GM23338 (cell line): ENCODE measurements at regions not wholly inside any gene's neighbourhood (a gene's known extent, or its start where the extent isn't known, plus 50 kb on each side); places are given as distances from the start of the nearest gene placed in this dataset.

Experiments used
- ATAC-seq: fragments of 200-7000 bp; cut with Tn5 transposase; 3 replicates; pipeline ENCODE4 v1.9.1; 2020
- DNase-seq: peaks from one replicate; pipeline ENCODE4 v3.0.0-alpha.2; 2015; ENCODE audit warnings: low spot score
- H2AFZ ChIP-seq: fragments of 200-600 bp; sonication (generic); 2 replicates; pipeline ENCODE4 v1.8.0; 2016; ENCODE audit warnings: antibody characterized with exemption, mild to moderate bottlenecking, moderate library complexity
- H3F3A ChIP-seq: fragments of 200-600 bp; sonication (generic); replicated peaks from 2 replicates; pipeline ENCODE4 v1.8.0; 2017; ENCODE audit warnings: antibody characterized with exemption, mixed run types, low read depth
- H3K27ac ChIP-seq: fragments of 200-600 bp; sonication (generic); 2 replicates; pipeline ENCODE4 v1.6.1; 2016; ENCODE audit warnings: low read depth
- H3K27me3 ChIP-seq: fragments of 200-600 bp; sonication (generic); 2 replicates; pipeline ENCODE4 v1.8.0; 2016; ENCODE audit warnings: mild to moderate bottlenecking, mixed run types, moderate library complexity; ENCODE audit not compliant: insufficient read depth
- H3K36me3 ChIP-seq: fragments of 200-600 bp; sonication (generic); 2 replicates; pipeline ENCODE4 v1.8.0; 2016; ENCODE audit warnings: mild to moderate bottlenecking; ENCODE audit not compliant: insufficient read depth
- H3K4me1 ChIP-seq: fragments of 200-600 bp; sonication (generic); 2 replicates; pipeline ENCODE4 v1.8.0; 2016; ENCODE audit warnings: mild to moderate bottlenecking, moderate library complexity; ENCODE audit not compliant: insufficient read depth
- H3K4me2 ChIP-seq: fragments of 200-600 bp; sonication (generic); 2 replicates; pipeline ENCODE4 v1.7.1; 2017; ENCODE audit warnings: mixed run types
- H3K4me3 ChIP-seq: fragments of 200-600 bp; sonication (generic); 2 replicates; pipeline ENCODE4 v1.6.1; 2016; ENCODE audit warnings: mixed run types
- H3K79me2 ChIP-seq: fragments of 200-600 bp; sonication (generic); replicated peaks from 2 replicates; pipeline ENCODE4 v1.8.0; 2017; ENCODE audit warnings: mild to moderate bottlenecking; ENCODE audit not compliant: insufficient read depth
- H3K9me2 ChIP-seq: fragments of 200-600 bp; sonication (generic); 2 replicates; pipeline ENCODE4 v1.8.0; 2017; ENCODE audit not compliant: insufficient read depth
- H4K20me1 ChIP-seq: fragments of 200-600 bp; sonication (generic); replicated peaks from 2 replicates; pipeline ENCODE4 v1.8.0; 2017; ENCODE audit warnings: mild to moderate bottlenecking; ENCODE audit not compliant: insufficient read depth
- H3K27ac Mint-ChIP-seq: 2 replicates; pipeline ENCODE4 v1.8.0; 2020; ENCODE audit warnings: inconsistent platforms, mild to moderate bottlenecking, moderate library complexity, mixed read lengths
- H3K27me3 Mint-ChIP-seq: 3 replicates; pipeline ENCODE4 v1.8.0; 2022; ENCODE audit warnings: low read depth, mild to moderate bottlenecking, moderate library complexity, mixed read lengths, inconsistent platforms; ENCODE audit not compliant: insufficient read depth, poor library complexity
- H3K36me3 Mint-ChIP-seq: 3 replicates; pipeline ENCODE4 v1.8.0; 2021; ENCODE audit warnings: low read depth, mild to moderate bottlenecking, inconsistent platforms, moderate library complexity, mixed read lengths
- H3K4me1 Mint-ChIP-seq: 3 replicates; pipeline ENCODE4 v1.8.0; 2020; ENCODE audit warnings: mild to moderate bottlenecking, inconsistent platforms, mixed read lengths
- H3K4me3 Mint-ChIP-seq: 3 replicates; pipeline ENCODE4 v1.8.0; 2021; ENCODE audit warnings: moderate library complexity, mild to moderate bottlenecking, inconsistent platforms, mixed read lengths
- H3K9me3 Mint-ChIP-seq: 3 replicates; pipeline ENCODE4 v1.8.0; 2020; ENCODE audit warnings: moderate library complexity, mild to moderate bottlenecking, inconsistent platforms, mixed read lengths
- CREB1 ChIP-seq: fragments of 250-450 bp; sonication (Bioruptor Pico); IDR thresholded peaks from 2 replicates; pipeline ENCODE4 v1.5.0; 2020; ENCODE audit warnings: low read depth, mild to moderate bottlenecking, moderate library complexity
- EZH2 ChIP-seq: fragments of 200-600 bp; sonication (generic); IDR thresholded peaks from one replicate; pipeline ENCODE4 v1.8.0; 2017; ENCODE audit warnings: antibody characterized with exemption, mild to moderate bottlenecking, low read depth; ENCODE audit not compliant: unreplicated experiment
- EZH2phosphoT487 ChIP-seq: fragments of 200-600 bp; sonication (generic); IDR thresholded peaks from one replicate; pipeline ENCODE4 v1.8.1; 2018; ENCODE audit warnings: antibody characterized with exemption; ENCODE audit not compliant: unreplicated experiment
- NANOG ChIP-seq: IDR thresholded peaks from 2 replicates; pipeline ENCODE4 v1.6.1; 2016; ENCODE audit warnings: antibody characterized with exemption, borderline replicate concordance
- POLR2AphosphoS5 ChIP-seq: IDR thresholded peaks from 2 replicates; pipeline ENCODE4 v1.6.1; 2016; ENCODE audit warnings: antibody characterized with exemption, low read depth
- STAT1 ChIP-seq: IDR thresholded peaks from one replicate; pipeline ENCODE4 v1.6.1; 2016; ENCODE audit warnings: antibody characterized with exemption; ENCODE audit not compliant: unreplicated experiment
- ZNF114 ChIP-seq: fragments of 250-450 bp; sonication (Bioruptor Pico); IDR thresholded peaks from 2 replicates; pipeline ENCODE4 v1.5.0; 2020; ENCODE audit warnings: mild to moderate bottlenecking, moderate library complexity
- ZNF331 ChIP-seq: fragments of 250-450 bp; sonication (Bioruptor Pico); IDR thresholded peaks from 2 replicates; pipeline ENCODE4 v1.5.0; 2020; ENCODE audit warnings: low read depth, mild to moderate bottlenecking, moderate library complexity
- TF ChIP-seq, protein P1 (sequence below), 2 experiments: fragments of 200-600 bp in 1 of 2; sonication (generic) in 1 of 2; conservative IDR thresholded peaks; 2 replicates each; pipeline versions ENCODE4 v1.5.1 to v1.6.1; 2016 to 2017; ENCODE audit warnings: antibody characterized with exemption in 2 of 2, low read depth in 2 of 2, mild to moderate bottlenecking in 2 of 2, moderate library complexity in 1 of 2
- TF ChIP-seq, protein P2 (sequence below): IDR thresholded peaks from 2 replicates; pipeline ENCODE4 v1.6.1; 2016; ENCODE audit warnings: antibody characterized with exemption
- TF ChIP-seq, protein P3 (sequence below): fragments of 250-450 bp; sonication (Bioruptor Pico); IDR thresholded peaks from 2 replicates; pipeline ENCODE4 v1.5.0; 2020; ENCODE audit warnings: mild to moderate bottlenecking, moderate library complexity

DNA sequence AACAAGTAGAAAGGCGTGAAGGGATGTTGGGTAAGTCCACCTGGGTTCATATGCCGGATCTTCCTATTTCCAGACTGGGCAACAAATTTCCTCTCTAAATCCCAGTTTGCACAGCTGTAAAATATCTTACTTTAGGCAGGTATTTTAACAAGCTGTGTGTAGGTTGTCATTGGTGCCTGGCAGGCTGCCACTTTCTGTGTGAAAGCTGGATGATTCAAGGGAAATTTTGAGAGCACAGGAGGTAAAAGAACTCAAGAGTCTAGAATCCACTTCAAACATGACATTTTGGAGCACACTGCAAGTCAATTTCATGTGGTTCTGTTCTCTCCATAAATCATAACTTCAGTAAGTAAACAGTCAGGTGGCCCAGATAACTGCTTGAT is 817.4 kb upstream of the AMELY start:
- H3K4me3 ChIP-seq, result no peak overlapping the region
- TF ChIP-seq, protein P1, sequence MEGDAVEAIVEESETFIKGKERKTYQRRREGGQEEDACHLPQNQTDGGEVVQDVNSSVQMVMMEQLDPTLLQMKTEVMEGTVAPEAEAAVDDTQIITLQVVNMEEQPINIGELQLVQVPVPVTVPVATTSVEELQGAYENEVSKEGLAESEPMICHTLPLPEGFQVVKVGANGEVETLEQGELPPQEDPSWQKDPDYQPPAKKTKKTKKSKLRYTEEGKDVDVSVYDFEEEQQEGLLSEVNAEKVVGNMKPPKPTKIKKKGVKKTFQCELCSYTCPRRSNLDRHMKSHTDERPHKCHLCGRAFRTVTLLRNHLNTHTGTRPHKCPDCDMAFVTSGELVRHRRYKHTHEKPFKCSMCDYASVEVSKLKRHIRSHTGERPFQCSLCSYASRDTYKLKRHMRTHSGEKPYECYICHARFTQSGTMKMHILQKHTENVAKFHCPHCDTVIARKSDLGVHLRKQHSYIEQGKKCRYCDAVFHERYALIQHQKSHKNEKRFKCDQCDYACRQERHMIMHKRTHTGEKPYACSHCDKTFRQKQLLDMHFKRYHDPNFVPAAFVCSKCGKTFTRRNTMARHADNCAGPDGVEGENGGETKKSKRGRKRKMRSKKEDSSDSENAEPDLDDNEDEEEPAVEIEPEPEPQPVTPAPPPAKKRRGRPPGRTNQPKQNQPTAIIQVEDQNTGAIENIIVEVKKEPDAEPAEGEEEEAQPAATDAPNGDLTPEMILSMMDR (conservative IDR thresholded peaks at IDR 0.05; ENCODE audit: low read depth in 2 of 2), result no peak
- TF ChIP-seq POLR2AphosphoS5, result no peak
- TF ChIP-seq EZH2phosphoT487, result no peak
- TF ChIP-seq EZH2, result no peak
- TF ChIP-seq, protein P2, sequence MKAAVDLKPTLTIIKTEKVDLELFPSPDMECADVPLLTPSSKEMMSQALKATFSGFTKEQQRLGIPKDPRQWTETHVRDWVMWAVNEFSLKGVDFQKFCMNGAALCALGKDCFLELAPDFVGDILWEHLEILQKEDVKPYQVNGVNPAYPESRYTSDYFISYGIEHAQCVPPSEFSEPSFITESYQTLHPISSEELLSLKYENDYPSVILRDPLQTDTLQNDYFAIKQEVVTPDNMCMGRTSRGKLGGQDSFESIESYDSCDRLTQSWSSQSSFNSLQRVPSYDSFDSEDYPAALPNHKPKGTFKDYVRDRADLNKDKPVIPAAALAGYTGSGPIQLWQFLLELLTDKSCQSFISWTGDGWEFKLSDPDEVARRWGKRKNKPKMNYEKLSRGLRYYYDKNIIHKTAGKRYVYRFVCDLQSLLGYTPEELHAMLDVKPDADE, result no peak
- no peak for TF ChIP-seq ZNF331 (CRISPR knock-in tag)
- no peak for TF ChIP-seq ZNF114 (CRISPR knock-in tag)
- TF ChIP-seq, protein P3, sequence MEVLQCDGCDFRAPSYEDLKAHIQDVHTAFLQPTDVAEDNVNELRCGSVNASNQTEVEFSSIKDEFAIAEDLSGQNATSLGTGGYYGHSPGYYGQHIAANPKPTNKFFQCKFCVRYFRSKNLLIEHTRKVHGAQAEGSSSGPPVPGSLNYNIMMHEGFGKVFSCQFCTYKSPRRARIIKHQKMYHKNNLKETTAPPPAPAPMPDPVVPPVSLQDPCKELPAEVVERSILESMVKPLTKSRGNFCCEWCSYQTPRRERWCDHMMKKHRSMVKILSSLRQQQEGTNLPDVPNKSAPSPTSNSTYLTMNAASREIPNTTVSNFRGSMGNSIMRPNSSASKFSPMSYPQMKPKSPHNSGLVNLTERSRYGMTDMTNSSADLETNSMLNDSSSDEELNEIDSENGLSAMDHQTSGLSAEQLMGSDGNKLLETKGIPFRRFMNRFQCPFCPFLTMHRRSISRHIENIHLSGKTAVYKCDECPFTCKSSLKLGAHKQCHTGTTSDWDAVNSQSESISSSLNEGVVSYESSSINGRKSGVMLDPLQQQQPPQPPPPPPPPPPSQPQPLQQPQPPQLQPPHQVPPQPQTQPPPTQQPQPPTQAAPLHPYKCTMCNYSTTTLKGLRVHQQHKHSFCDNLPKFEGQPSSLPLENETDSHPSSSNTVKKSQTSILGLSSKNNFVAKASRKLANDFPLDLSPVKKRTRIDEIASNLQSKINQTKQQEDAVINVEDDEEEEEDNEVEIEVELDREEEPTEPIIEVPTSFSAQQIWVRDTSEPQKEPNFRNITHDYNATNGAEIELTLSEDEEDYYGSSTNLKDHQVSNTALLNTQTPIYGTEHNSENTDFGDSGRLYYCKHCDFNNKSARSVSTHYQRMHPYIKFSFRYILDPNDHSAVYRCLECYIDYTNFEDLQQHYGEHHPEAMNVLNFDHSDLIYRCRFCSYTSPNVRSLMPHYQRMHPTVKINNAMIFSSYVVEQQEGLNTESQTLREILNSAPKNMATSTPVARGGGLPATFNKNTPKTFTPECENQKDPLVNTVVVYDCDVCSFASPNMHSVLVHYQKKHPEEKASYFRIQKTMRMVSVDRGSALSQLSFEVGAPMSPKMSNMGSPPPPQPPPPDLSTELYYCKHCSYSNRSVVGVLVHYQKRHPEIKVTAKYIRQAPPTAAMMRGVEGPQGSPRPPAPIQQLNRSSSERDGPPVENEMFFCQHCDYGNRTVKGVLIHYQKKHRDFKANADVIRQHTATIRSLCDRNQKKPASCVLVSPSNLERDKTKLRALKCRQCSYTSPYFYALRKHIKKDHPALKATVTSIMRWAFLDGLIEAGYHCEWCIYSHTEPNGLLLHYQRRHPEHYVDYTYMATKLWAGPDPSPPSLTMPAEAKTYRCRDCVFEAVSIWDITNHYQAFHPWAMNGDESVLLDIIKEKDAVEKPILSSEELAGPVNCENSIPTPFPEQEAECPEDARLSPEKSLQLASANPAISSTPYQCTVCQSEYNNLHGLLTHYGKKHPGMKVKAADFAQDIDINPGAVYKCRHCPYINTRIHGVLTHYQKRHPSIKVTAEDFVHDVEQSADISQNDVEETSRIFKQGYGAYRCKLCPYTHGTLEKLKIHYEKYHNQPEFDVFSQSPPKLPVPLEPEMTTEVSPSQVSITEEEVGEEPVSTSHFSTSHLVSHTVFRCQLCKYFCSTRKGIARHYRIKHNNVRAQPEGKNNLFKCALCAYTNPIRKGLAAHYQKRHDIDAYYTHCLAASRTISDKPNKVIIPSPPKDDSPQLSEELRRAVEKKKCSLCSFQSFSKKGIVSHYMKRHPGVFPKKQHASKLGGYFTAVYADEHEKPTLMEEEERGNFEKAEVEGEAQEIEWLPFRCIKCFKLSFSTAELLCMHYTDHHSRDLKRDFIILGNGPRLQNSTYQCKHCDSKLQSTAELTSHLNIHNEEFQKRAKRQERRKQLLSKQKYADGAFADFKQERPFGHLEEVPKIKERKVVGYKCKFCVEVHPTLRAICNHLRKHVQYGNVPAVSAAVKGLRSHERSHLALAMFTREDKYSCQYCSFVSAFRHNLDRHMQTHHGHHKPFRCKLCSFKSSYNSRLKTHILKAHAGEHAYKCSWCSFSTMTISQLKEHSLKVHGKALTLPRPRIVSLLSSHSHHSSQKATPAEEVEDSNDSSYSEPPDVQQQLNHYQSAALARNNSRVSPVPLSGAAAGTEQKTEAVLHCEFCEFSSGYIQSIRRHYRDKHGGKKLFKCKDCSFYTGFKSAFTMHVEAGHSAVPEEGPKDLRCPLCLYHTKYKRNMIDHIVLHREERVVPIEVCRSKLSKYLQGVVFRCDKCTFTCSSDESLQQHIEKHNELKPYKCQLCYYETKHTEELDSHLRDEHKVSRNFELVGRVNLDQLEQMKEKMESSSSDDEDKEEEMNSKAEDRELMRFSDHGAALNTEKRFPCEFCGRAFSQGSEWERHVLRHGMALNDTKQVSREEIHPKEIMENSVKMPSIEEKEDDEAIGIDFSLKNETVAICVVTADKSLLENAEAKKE (CRISPR knock-in tag), result no peak
- TF ChIP-seq NANOG, result no peak
- no peak for TF ChIP-seq STAT1
- no peak for TF ChIP-seq CREB1 (CRISPR knock-in tag)
- Mint-ChIP-seq H3K4me3 (no peak overlapping the region), H3K27me3 (no peaks in the 10 kb centered on the region), H3K36me3 (no peaks in the 10 kb centered on the region), H3K27ac (no peak overlapping the region), H3K4me1 (peaks cover 6% of the 10 kb centered on the region; the same call in 2 of the 3 replicates), H3K9me3 (no peaks in the 10 kb centered on the region; the same call in 2 of the 3 replicates)
- H3K27me3 ChIP-seq, result no peaks in the 10 kb centered on the region
- no peak overlapping the region for H2AFZ ChIP-seq
- ATAC-seq, result no peak
- H3K9me2 ChIP-seq, result no peaks in the 10 kb centered on the region
- no peak overlapping the region for H3K4me2 ChIP-seq
- H3K79me2 ChIP-seq, result no peaks in the 10 kb centered on the region
- H3K36me3 ChIP-seq, result no peaks in the 10 kb centered on the region
- H3F3A ChIP-seq, result no peaks in the 10 kb centered on the region
- H3K27ac ChIP-seq, result no peak overlapping the region
- no peak for DNase-seq
- no peaks in the 10 kb centered on the region for H4K20me1 ChIP-seq
- no peaks in the 10 kb centered on the region for H3K4me1 ChIP-seq
